COLO668 (cell line): ENCODE measurements at regions not wholly inside any gene's neighbourhood (a gene's known extent, or its start where the extent isn't known, plus 50 kb on each side); places are given as distances from the start of the nearest gene placed in this dataset.
"Not testable (repeated sequence)": the region's sequence is repeated elsewhere in the genome, so short reads cannot be mapped to it uniquely, and the experiment has no call there.

Experiments
- DNase-seq: peaks from one replicate; lab custom pipeline; 2025; ENCODE audit not compliant: unreplicated experiment; lab: John Stamatoyannopoulos, UW

- DNase-seq: no peak
These were observed 480.1 kb upstream of the SGO1 start for GRCh38 chr3:20666091-20666490.

- no peak for DNase-seq
These were observed 472.5 kb upstream of the SGO1 start for GRCh38 chr3:20658491-20658890.

- DNase-seq: no peak
These were observed 471.6 kb upstream of the SGO1 start for GRCh38 chr3:20657560-20657959.

- DNase-seq: no peak
These were observed 466.4 kb upstream of the SGO1 start for GRCh38 chr3:20652231-20652986.

GRCh38 chr3:20648921-20649381, 462.9 kb upstream of the SGO1 start:
- DNase-seq: no peak

GRCh38 chr3:20648294-20648693, 462.3 kb upstream of the SGO1 start:
- DNase-seq: no peak

GRCh38 chr3:20646425-20646824, 460.4 kb upstream of the SGO1 start:
- no peak for DNase-seq

GRCh38 chr3:20645340-20645739, 459.3 kb upstream of the SGO1 start:
- no peak for DNase-seq

GRCh38 chr3:20637729-20638128, 451.7 kb upstream of the SGO1 start:
- DNase-seq: no peak

GRCh38 chr3:20622304-20622703, 436.3 kb upstream of the SGO1 start:
- no peak for DNase-seq

GRCh38 chr3:20618621-20619020, 432.6 kb upstream of the SGO1 start:
- DNase-seq: not testable (repeated sequence)

GRCh38 chr3:20618181-20618580, 432.2 kb upstream of the SGO1 start:
- DNase-seq: not testable (repeated sequence)

GRCh38 chr3:20615982-20616381, 430.0 kb upstream of the SGO1 start:
- not testable (repeated sequence) for DNase-seq

- peak; percentile 21 for DNase-seq
These were observed 422.2 kb upstream of the SGO1 start for GRCh38 chr3:20608054-20608738.

GRCh38 chr3:20604659-20605058, 418.7 kb upstream of the SGO1 start:
- DNase-seq: no peak

- DNase-seq: peak; percentile 12
These were observed 403.3 kb upstream of the SGO1 start for GRCh38 chr3:20589275-20589674.

GRCh38 chr3:20588781-20589180, 402.8 kb upstream of the SGO1 start:
- no peak for DNase-seq

GRCh38 chr3:20583648-20584047, 397.6 kb upstream of the SGO1 start:
- no peak for DNase-seq

- no peak for DNase-seq
These were observed 390.2 kb upstream of the SGO1 start for GRCh38 chr3:20576228-20576627.

- no peak for DNase-seq
These were observed 389.1 kb upstream of the SGO1 start for GRCh38 chr3:20575146-20575545.

- no peak for DNase-seq
These were observed 388.7 kb upstream of the SGO1 start for GRCh38 chr3:20574746-20575145.

GRCh38 chr3:20573175-20573574, 387.2 kb upstream of the SGO1 start:
- DNase-seq: no peak
